SU-DHL-6 (cell line): ENCODE measurements at regions not wholly inside any gene's neighbourhood (a gene's known extent, or its start where the extent isn't known, plus 50 kb on each side); places are given as distances from the start of the nearest gene placed in this dataset.

Source experiments
- H2AFZ ChIP-seq: fragments of 200-600 bp; sonication (generic); 2 replicates; pipeline ENCODE4 v1.6.1; 2014; ENCODE audit warnings: low read depth, mild to moderate bottlenecking, moderate library complexity, mixed read lengths, antibody characterized with exemption, low read length; ENCODE audit not compliant: severe bottlenecking
- H3F3A ChIP-seq: fragments of 200-600 bp; shearing (Covaris generic); 2 replicates; pipeline ENCODE4 v1.6.0; 2016; ENCODE audit warnings: antibody characterized with exemption, mild to moderate bottlenecking; ENCODE audit not compliant: insufficient read depth
- H3K27ac ChIP-seq: fragments of 200-600 bp; sonication (generic); 2 replicates; pipeline ENCODE4 v1.5.1; 2016; ENCODE audit warnings: low read depth, mild to moderate bottlenecking, low read length, moderate library complexity, mixed read lengths
- H3K27me3 ChIP-seq: fragments of 200-600 bp; sonication (generic), shearing (Covaris generic); 2 replicates; pipeline ENCODE4 v1.6.0; 2014; ENCODE audit warnings: mild to moderate bottlenecking, low read length
- H3K36me3 ChIP-seq: fragments of 200-600 bp; sonication (generic); 2 replicates; pipeline ENCODE4 v1.6.1; 2014; ENCODE audit warnings: mild to moderate bottlenecking, low read length, mixed read lengths
- H3K4me2 ChIP-seq: fragments of 300-600, 200-600 bp; shearing (Covaris generic), sonication (generic); 2 replicates; pipeline ENCODE4 v1.6.0; 2014; ENCODE audit warnings: low read length, low read depth, mild to moderate bottlenecking; ENCODE audit not compliant: poor library complexity, severe bottlenecking
- H3K4me3 ChIP-seq: fragments of 200-600 bp; sonication (generic); 2 replicates; pipeline ENCODE4 v1.5.1; 2014; ENCODE audit warnings: antibody characterized with exemption, low read length, mild to moderate bottlenecking, mixed read lengths; ENCODE audit not compliant: insufficient read depth, poor library complexity, severe bottlenecking
- H3K79me2 ChIP-seq: fragments of 200-600 bp; sonication (generic); 2 replicates; pipeline ENCODE4 v1.6.1; 2014; ENCODE audit warnings: mild to moderate bottlenecking, low read length, moderate library complexity; ENCODE audit not compliant: insufficient read depth
- H3K9ac ChIP-seq: fragments of 200-600 bp; sonication (generic); 2 replicates; pipeline ENCODE4 v1.7.0; 2014; ENCODE audit warnings: mild to moderate bottlenecking, low read length
- H3K9me2 ChIP-seq: fragments of 200-600 bp; sonication (generic); replicated peaks from 2 replicates; pipeline ENCODE4 v1.6.1; 2014; ENCODE audit warnings: low read length; ENCODE audit not compliant: insufficient read depth
- H3K9me3 ChIP-seq: fragments of 200-600 bp; sonication (generic); 2 replicates; pipeline ENCODE4 v1.6.1; 2014; ENCODE audit warnings: low read length, mixed read lengths; ENCODE audit not compliant: insufficient read depth
- H4K20me1 ChIP-seq: fragments of 200-600 bp; sonication (generic); 2 replicates; pipeline ENCODE4 v1.6.1; 2014; ENCODE audit warnings: low read depth, mild to moderate bottlenecking, antibody characterized with exemption, low read length, moderate library complexity, mixed read lengths
- CTCF ChIP-seq: fragments of 200-600 bp; sonication (generic); IDR thresholded peaks from one replicate; pipeline ENCODE4 v1.5.1; 2017; ENCODE audit warnings: antibody characterized with exemption, mild to moderate bottlenecking, low read length, moderate library complexity; ENCODE audit not compliant: insufficient read depth, poor library complexity, severe bottlenecking
- EZH2phosphoT487 ChIP-seq: fragments of 200-600 bp; sonication (generic), shearing (Covaris generic); conservative IDR thresholded peaks from 2 replicates; pipeline ENCODE4 v1.6.1; 2018; ENCODE audit warnings: mild to moderate bottlenecking, antibody characterized with exemption, low read length, moderate library complexity, mixed read lengths

GRCh38 chr5:16234598-16234997 lies 55.0 kb upstream of the MARCHF11 start:
- Histone ChIP-seq H3K9me3 (no peaks in the 10 kb centered on the region), H3K79me2 (no peaks in the 10 kb centered on the region), H3K4me2 (no peak overlapping the region), H4K20me1 (no peaks in the 10 kb centered on the region), H3K9ac (no peak overlapping the region), H3K27me3 (no peaks in the 10 kb centered on the region; the same call in 1 of the 2 replicates), H2AFZ (no peak overlapping the region), H3K9me2 (0 out of 2 replicates have a peak, but pooled peaks cover 3% of the 10 kb centered on the region), H3K36me3 (no peaks in the 10 kb centered on the region), H3K27ac (no peak overlapping the region), H3K4me3 (no peak overlapping the region), H3F3A (no peaks in the 10 kb centered on the region)
- no peak for TF ChIP-seq EZH2phosphoT487
- TF ChIP-seq CTCF: no peak

- H3K27me3 ChIP-seq: no peaks in the 10 kb centered on the region; the same call in 1 of the 2 replicates
- no peaks in the 10 kb centered on the region for H3F3A ChIP-seq
- H4K20me1 ChIP-seq: no peaks in the 10 kb centered on the region
- TF ChIP-seq CTCF: no peak
- TF ChIP-seq EZH2phosphoT487: no peak
- no peak overlapping the region for H3K4me2 ChIP-seq
- no peak overlapping the region for H2AFZ ChIP-seq
- no peak overlapping the region for H3K4me3 ChIP-seq
- H3K36me3 ChIP-seq: no peaks in the 10 kb centered on the region
- H3K79me2 ChIP-seq: no peaks in the 10 kb centered on the region
- H3K9me2 ChIP-seq: 0 out of 2 replicates have a peak, but pooled peaks cover 2% of the 10 kb centered on the region
- H3K9ac ChIP-seq: no peak overlapping the region
- H3K9me3 ChIP-seq: no peaks in the 10 kb centered on the region
- no peak overlapping the region for H3K27ac ChIP-seq
These were observed 54.1 kb upstream of the MARCHF11 start for GRCh38 chr5:16233730-16234129.

- no peak for TF ChIP-seq CTCF
- no peak for TF ChIP-seq EZH2phosphoT487
- Histone ChIP-seq H3K9me2 (no peaks in the 10 kb centered on the region), H3K79me2 (no peaks in the 10 kb centered on the region), H3K27me3 (no peaks in the 10 kb centered on the region; the same call in 1 of the 2 replicates), H3K36me3 (no peaks in the 10 kb centered on the region), H3K27ac (no peak overlapping the region), H3K9me3 (no peaks in the 10 kb centered on the region), H3K4me3 (no peak overlapping the region), H3K9ac (no peak overlapping the region), H4K20me1 (no peaks in the 10 kb centered on the region), H2AFZ (no peak overlapping the region), H3F3A (no peaks in the 10 kb centered on the region), H3K4me2 (no peak overlapping the region)
These were observed 49.9 kb upstream of the MARCHF11 start for GRCh38 chr5:16229357-16229940.
